Endodermal cell (in vitro differentiated cells): ENCODE measurements at regions not wholly inside any gene's neighbourhood (a gene's known extent, or its start where the extent isn't known, plus 50 kb on each side); places are given as distances from the start of the nearest gene placed in this dataset.

Experiments
- DNase-seq: peaks from one replicate; pipeline ENCODE4 v3.0.0-alpha.2; 2017
- H3K27ac ChIP-seq: 2 replicates; pipeline ENCODE4 v1.5.1; 2013; ENCODE audit warnings: mild to moderate bottlenecking, low read depth, low read length, moderate library complexity
- H3K27me3 ChIP-seq: 2 replicates; pipeline ENCODE4 v1.6.1; 2013; ENCODE audit warnings: mild to moderate bottlenecking, low read length, moderate library complexity; ENCODE audit not compliant: insufficient read depth, control insufficient read depth, poor library complexity, severe bottlenecking
- H3K36me3 ChIP-seq: 2 replicates; pipeline ENCODE4 v1.7.0; 2013; ENCODE audit warnings: mild to moderate bottlenecking, low read length, moderate library complexity; ENCODE audit not compliant: control insufficient read depth, insufficient read depth
- H3K4me1 ChIP-seq: one replicate; pipeline ENCODE4 v1.7.0; 2013; ENCODE audit warnings: low read length; ENCODE audit not compliant: control insufficient read depth, insufficient read depth
- H3K4me3 ChIP-seq: 2 replicates; pipeline ENCODE4 v1.5.1; 2013; ENCODE audit warnings: mild to moderate bottlenecking, low read length, moderate library complexity
- H3K9ac ChIP-seq: 2 replicates; pipeline ENCODE4 v1.6.1; 2013; ENCODE audit warnings: mild to moderate bottlenecking, low read length, moderate library complexity; ENCODE audit not compliant: poor library complexity, severe bottlenecking; ENCODE audit errors: extremely low read depth
- H3K9me3 ChIP-seq: 2 replicates; pipeline ENCODE4 v1.6.1; 2013; ENCODE audit warnings: mild to moderate bottlenecking, low read length, moderate library complexity; ENCODE audit not compliant: control insufficient read depth
- H3K27ac Mint-ChIP-seq: 2 replicates; pipeline ENCODE4 v1.8.0; 2020; ENCODE audit warnings: mixed read lengths
- H3K27me3 Mint-ChIP-seq: 2 replicates; pipeline ENCODE4 v1.8.0; 2021; ENCODE audit warnings: mild to moderate bottlenecking, mixed read lengths; ENCODE audit not compliant: insufficient read depth
- H3K36me3 Mint-ChIP-seq: 2 replicates; pipeline ENCODE4 v1.8.0; 2020; ENCODE audit warnings: low read depth, mixed read lengths
- H3K4me1 Mint-ChIP-seq: 2 replicates; pipeline ENCODE4 v1.8.0; 2020; ENCODE audit warnings: mixed read lengths
- H3K4me3 Mint-ChIP-seq: 2 replicates; pipeline ENCODE4 v1.8.0; 2020; ENCODE audit warnings: mild to moderate bottlenecking, moderate library complexity, mixed read lengths
- H3K9me3 Mint-ChIP-seq: 2 replicates; pipeline ENCODE4 v1.8.0; 2020; ENCODE audit warnings: mild to moderate bottlenecking, mixed read lengths
- CTCF ChIP-seq: fragments of 200-600 bp; sonication (generic); conservative IDR thresholded peaks from 2 replicates; pipeline ENCODE4 v1.5.0; 2021; ENCODE audit warnings: antibody characterized with exemption, mild to moderate bottlenecking
- WGBS, 2 experiments: methylation state at CpG; one replicate each; pipeline versions ENCODE4 v1.1.5 to v1.1.7; 2013; ENCODE audit warnings: missing lambda C conversion rate in 2 of 2, mixed read lengths in 1 of 2; ENCODE audit not compliant: insufficient coverage in 1 of 2, insufficient read length in 1 of 2; 5-methylcytosine and 5-hydroxymethylcytosine counted together

DNA sequence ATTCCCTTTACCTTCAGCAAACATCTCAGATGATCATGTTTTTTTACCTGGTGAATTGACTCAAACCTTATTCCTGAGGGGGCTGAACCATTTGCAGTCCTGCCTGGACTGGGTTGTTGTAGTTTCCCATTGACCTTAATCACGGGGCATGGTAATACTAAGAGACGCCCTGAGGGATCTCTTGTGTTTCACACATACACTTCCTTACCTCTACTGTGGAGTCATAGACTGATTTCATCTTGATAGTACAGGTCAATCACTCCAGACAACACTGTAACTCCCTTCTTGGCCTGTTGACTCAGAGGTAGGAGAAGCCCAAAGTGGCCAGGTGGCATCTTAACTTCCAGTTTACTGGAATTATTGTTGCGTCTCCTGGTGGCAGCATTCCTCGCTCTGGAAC, 1064.0 kb upstream of the PCDH10 start:
- 94 to 100% methylated on average over 2 to 4 of the region's 4 CpGs for WGBS, 2 experiments

GRCh38 chr4:132094017-132094416, 1055.1 kb upstream of the PCDH10 start:
- H3K36me3 ChIP-seq: no peaks in the 10 kb centered on the region
- peaks cover 4% of the 10 kb centered on the region for H3K9me3 Mint-ChIP-seq
- no peaks in the 10 kb centered on the region for H3K36me3 Mint-ChIP-seq
- no peaks in the 10 kb centered on the region for H3K27me3 Mint-ChIP-seq
- H3K27ac Mint-ChIP-seq: no peak overlapping the region
- H3K27me3 ChIP-seq: no peaks in the 10 kb centered on the region
- H3K4me1 ChIP-seq: no peaks in the 10 kb centered on the region
- no peak for DNase-seq
- H3K4me1 Mint-ChIP-seq: no peaks in the 10 kb centered on the region
- TF ChIP-seq CTCF: no peak
- H3K27ac ChIP-seq: no peak overlapping the region
- no peak overlapping the region for H3K4me3 Mint-ChIP-seq
- WGBS, 2 experiments: 93% methylated on average over 4 of the region's 4 CpGs; no CpG with 5 or more reads in 1 of the 2 experiments
- H3K9ac ChIP-seq: no peak overlapping the region
- no peak overlapping the region for H3K4me3 ChIP-seq
- H3K9me3 ChIP-seq: no peaks in the 10 kb centered on the region

More for the DNA sequence above, 1064.0 kb upstream of the PCDH10 start:
- DNase-seq: no peak
- Mint-ChIP-seq H3K9me3 (no peaks in the 10 kb centered on the region), H3K36me3 (no peaks in the 10 kb centered on the region), H3K27ac (no peak overlapping the region), H3K4me1 (no peaks in the 10 kb centered on the region), H3K27me3 (no peaks in the 10 kb centered on the region), H3K4me3 (no peak overlapping the region)
- H3K4me1 ChIP-seq: no peaks in the 10 kb centered on the region
- H3K27me3 ChIP-seq: no peaks in the 10 kb centered on the region
- no peaks in the 10 kb centered on the region for H3K9me3 ChIP-seq
- TF ChIP-seq CTCF: no peak
- no peak overlapping the region for H3K9ac ChIP-seq
- no peak overlapping the region for H3K27ac ChIP-seq
- no peak overlapping the region for H3K4me3 ChIP-seq
- H3K36me3 ChIP-seq: no peaks in the 10 kb centered on the region

- Mint-ChIP-seq H3K4me3 (no peak overlapping the region), H3K36me3 (no peaks in the 10 kb centered on the region), H3K27me3 (no peaks in the 10 kb centered on the region), H3K4me1 (no peaks in the 10 kb centered on the region), H3K27ac (no peak overlapping the region), H3K9me3 (no peaks in the 10 kb centered on the region)
- H3K36me3 ChIP-seq: no peaks in the 10 kb centered on the region
- H3K27ac ChIP-seq: no peak overlapping the region
- H3K4me1 ChIP-seq: no peaks in the 10 kb centered on the region
- H3K9ac ChIP-seq: no peak overlapping the region
- DNase-seq: no peak
- no peaks in the 10 kb centered on the region for H3K27me3 ChIP-seq
- TF ChIP-seq CTCF: no peak
- no peak overlapping the region for H3K4me3 ChIP-seq
- H3K9me3 ChIP-seq: no peaks in the 10 kb centered on the region
Observed at GRCh38 chr4:132097041-132097440, 1052.1 kb upstream of the PCDH10 start.
